WTC11 (cell line): ENCODE measurements at regions not wholly inside any gene's neighbourhood (a gene's known extent, or its start where the extent isn't known, plus 50 kb on each side); places are given as distances from the start of the nearest gene placed in this dataset.

ENCODE experiments used
- ATF2 ChIP-seq: sonication (generic); formaldehyde crosslinking; IDR thresholded peaks from 2 replicates; pipeline ENCODE4 v1.8.1; 2022; ENCODE audit warnings: low read depth, missing genetic modification reagents, borderline replicate concordance
- CTCF ChIP-seq: fragments of 200-600 bp; IDR thresholded peaks from 2 replicates; pipeline ENCODE4 v1.8.0; 2022; ENCODE audit warnings: antibody characterized with exemption
- E2F4 ChIP-seq: sonication (generic); formaldehyde crosslinking; IDR thresholded peaks from 2 replicates; pipeline ENCODE4 v1.8.1; 2022; ENCODE audit warnings: low read depth, mild to moderate bottlenecking, moderate library complexity, missing genetic modification reagents, borderline replicate concordance
- ESRRA ChIP-seq: sonication (generic); formaldehyde crosslinking; IDR thresholded peaks from 2 replicates; pipeline ENCODE4 v1.8.1; 2022; ENCODE audit warnings: mild to moderate bottlenecking, missing genetic modification reagents, borderline replicate concordance
- GABPB1 ChIP-seq: sonication (generic); formaldehyde crosslinking; IDR thresholded peaks from 2 replicates; pipeline ENCODE4 v1.8.1; 2023; ENCODE audit warnings: mild to moderate bottlenecking, missing genetic modification reagents
- JUN ChIP-seq: sonication (generic); formaldehyde crosslinking; IDR thresholded peaks from 2 replicates; pipeline ENCODE4 v1.8.0; 2023; ENCODE audit warnings: mild to moderate bottlenecking, missing genetic modification reagents
- SP1 ChIP-seq: sonication (generic); formaldehyde crosslinking; conservative IDR thresholded peaks from 2 replicates; pipeline ENCODE4 v1.8.1; 2022; ENCODE audit warnings: missing genetic modification reagents
- ZBTB43 ChIP-seq: sonication (generic); formaldehyde crosslinking; IDR thresholded peaks from 2 replicates; pipeline ENCODE4 v1.8.1; 2023; ENCODE audit warnings: mild to moderate bottlenecking, missing genetic modification reagents
- ZNF121 ChIP-seq: sonication (generic); formaldehyde crosslinking; IDR thresholded peaks from 2 replicates; pipeline ENCODE4 v1.8.0; 2023; ENCODE audit warnings: missing genetic modification reagents

GRCh38 chr5:58135571-58136335 is 324.1 kb downstream of the PLK2 start:
- no peak for TF ChIP-seq ATF2 (CRISPR knock-in tag)
- TF ChIP-seq SP1, result no peak
- no peak for TF ChIP-seq CTCF
- TF ChIP-seq ESRRA (CRISPR knock-in tag), result no peak
- no peak for TF ChIP-seq ZBTB43
- no peak for TF ChIP-seq ZNF121 (CRISPR knock-in tag)
- TF ChIP-seq GABPB1 (CRISPR knock-in tag), result no peak
- TF ChIP-seq JUN, result no peak
- TF ChIP-seq E2F4, result no peak
